PC-3 (cell line): ENCODE measurements at regions not wholly inside any gene's neighbourhood (a gene's known extent, or its start where the extent isn't known, plus 50 kb on each side); places are given as distances from the start of the nearest gene placed in this dataset.

Experiments
- EZH2 ChIP-seq: fragments of 300-600 bp; sonication (generic); IDR thresholded peaks from one replicate; pipeline ENCODE4 v1.6.1; 2017; ENCODE audit warnings: antibody characterized with exemption, mild to moderate bottlenecking, low read length; ENCODE audit not compliant: unreplicated experiment
- TF ChIP-seq, protein P1 (sequence below): fragments of 300-600 bp; sonication (generic); conservative IDR thresholded peaks from 2 replicates; pipeline ENCODE4 v1.5.1; 2017; ENCODE audit warnings: antibody characterized with exemption, low read depth, mild to moderate bottlenecking, low read length

DNA sequence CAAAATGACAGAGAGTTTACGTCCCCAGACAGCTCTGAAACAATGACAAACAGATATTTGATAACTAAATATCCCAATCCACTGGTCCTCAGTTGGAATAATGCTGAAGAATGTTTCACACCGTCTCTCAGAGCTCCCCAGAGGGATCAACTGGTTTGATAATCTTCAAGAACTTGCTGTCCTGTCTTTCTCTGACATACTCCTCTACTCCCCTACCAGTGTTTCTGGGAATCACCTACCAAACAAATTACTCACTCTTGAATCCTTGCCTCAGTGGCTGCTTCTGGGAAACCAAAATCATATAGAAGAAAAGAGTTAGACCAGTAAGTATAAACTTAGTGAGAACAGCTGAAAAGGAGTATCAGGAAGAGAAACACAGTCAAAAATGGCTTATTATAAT, 469.7 kb upstream of the JAG1 start:
- TF ChIP-seq, protein P1, sequence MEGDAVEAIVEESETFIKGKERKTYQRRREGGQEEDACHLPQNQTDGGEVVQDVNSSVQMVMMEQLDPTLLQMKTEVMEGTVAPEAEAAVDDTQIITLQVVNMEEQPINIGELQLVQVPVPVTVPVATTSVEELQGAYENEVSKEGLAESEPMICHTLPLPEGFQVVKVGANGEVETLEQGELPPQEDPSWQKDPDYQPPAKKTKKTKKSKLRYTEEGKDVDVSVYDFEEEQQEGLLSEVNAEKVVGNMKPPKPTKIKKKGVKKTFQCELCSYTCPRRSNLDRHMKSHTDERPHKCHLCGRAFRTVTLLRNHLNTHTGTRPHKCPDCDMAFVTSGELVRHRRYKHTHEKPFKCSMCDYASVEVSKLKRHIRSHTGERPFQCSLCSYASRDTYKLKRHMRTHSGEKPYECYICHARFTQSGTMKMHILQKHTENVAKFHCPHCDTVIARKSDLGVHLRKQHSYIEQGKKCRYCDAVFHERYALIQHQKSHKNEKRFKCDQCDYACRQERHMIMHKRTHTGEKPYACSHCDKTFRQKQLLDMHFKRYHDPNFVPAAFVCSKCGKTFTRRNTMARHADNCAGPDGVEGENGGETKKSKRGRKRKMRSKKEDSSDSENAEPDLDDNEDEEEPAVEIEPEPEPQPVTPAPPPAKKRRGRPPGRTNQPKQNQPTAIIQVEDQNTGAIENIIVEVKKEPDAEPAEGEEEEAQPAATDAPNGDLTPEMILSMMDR: no peak
- TF ChIP-seq EZH2: no peak
